Neural crest cell (in vitro differentiated cells): ENCODE measurements at regions not wholly inside any gene's neighbourhood (a gene's known extent, or its start where the extent isn't known, plus 50 kb on each side); places are given as distances from the start of the nearest gene placed in this dataset.
A peak's percentile ranks its signal among the peaks of the same experiment; 100 is the strongest.

Source experiments
- DNase-seq: peaks from one replicate; pipeline ENCODE4 v3.0.0; 2021; ENCODE audit warnings: low read depth, mixed read lengths, low spot score
- H3K27ac Mint-ChIP-seq: one replicate; pipeline ENCODE4 v1.8.0; 2021; ENCODE audit warnings: mild to moderate bottlenecking, mixed read lengths; ENCODE audit not compliant: unreplicated experiment
- H3K27me3 Mint-ChIP-seq: 2 replicates; pipeline ENCODE4 v1.8.0; 2021; ENCODE audit warnings: low read depth, mild to moderate bottlenecking, mixed read lengths
- H3K36me3 Mint-ChIP-seq: 2 replicates; pipeline ENCODE4 v1.8.0; 2021; ENCODE audit warnings: low read depth, mild to moderate bottlenecking, mixed read lengths
- H3K4me1 Mint-ChIP-seq: 2 replicates; pipeline ENCODE4 v1.8.0; 2021; ENCODE audit warnings: mixed read lengths
- H3K4me3 Mint-ChIP-seq: one replicate; pipeline ENCODE4 v1.8.0; 2021; ENCODE audit warnings: mild to moderate bottlenecking, mixed read lengths
- H3K9me3 Mint-ChIP-seq: 2 replicates; pipeline ENCODE4 v1.8.0; 2021; ENCODE audit warnings: mixed read lengths
- CTCF ChIP-seq: fragments of 200-600 bp; sonication (generic); conservative IDR thresholded peaks from 2 replicates; pipeline ENCODE4 v1.5.0; 2021; ENCODE audit warnings: antibody characterized with exemption, mild to moderate bottlenecking

GRCh38 chr1:29679828-29680558, 443.7 kb downstream of the PTPRU start:
- H3K4me3 Mint-ChIP-seq, result no peak overlapping the region
- H3K4me1 Mint-ChIP-seq, result peaks cover 34% of the 10 kb centered on the region
- H3K36me3 Mint-ChIP-seq, result no peaks in the 10 kb centered on the region
- no peak overlapping the region for H3K27ac Mint-ChIP-seq
- no peak for DNase-seq
- H3K9me3 Mint-ChIP-seq, result no peaks in the 10 kb centered on the region
- no peaks in the 10 kb centered on the region for H3K27me3 Mint-ChIP-seq
- TF ChIP-seq CTCF, result no peak

GRCh38 chr1:29679316-29679715, 443.0 kb downstream of the PTPRU start:
- H3K9me3 Mint-ChIP-seq, result no peaks in the 10 kb centered on the region
- peaks cover 37% of the 10 kb centered on the region for H3K4me1 Mint-ChIP-seq
- DNase-seq, result no peak
- H3K27me3 Mint-ChIP-seq, result no peaks in the 10 kb centered on the region
- H3K4me3 Mint-ChIP-seq, result no peak overlapping the region
- TF ChIP-seq CTCF, result no peak
- H3K27ac Mint-ChIP-seq, result no peak overlapping the region
- H3K36me3 Mint-ChIP-seq, result no peaks in the 10 kb centered on the region

DNA sequence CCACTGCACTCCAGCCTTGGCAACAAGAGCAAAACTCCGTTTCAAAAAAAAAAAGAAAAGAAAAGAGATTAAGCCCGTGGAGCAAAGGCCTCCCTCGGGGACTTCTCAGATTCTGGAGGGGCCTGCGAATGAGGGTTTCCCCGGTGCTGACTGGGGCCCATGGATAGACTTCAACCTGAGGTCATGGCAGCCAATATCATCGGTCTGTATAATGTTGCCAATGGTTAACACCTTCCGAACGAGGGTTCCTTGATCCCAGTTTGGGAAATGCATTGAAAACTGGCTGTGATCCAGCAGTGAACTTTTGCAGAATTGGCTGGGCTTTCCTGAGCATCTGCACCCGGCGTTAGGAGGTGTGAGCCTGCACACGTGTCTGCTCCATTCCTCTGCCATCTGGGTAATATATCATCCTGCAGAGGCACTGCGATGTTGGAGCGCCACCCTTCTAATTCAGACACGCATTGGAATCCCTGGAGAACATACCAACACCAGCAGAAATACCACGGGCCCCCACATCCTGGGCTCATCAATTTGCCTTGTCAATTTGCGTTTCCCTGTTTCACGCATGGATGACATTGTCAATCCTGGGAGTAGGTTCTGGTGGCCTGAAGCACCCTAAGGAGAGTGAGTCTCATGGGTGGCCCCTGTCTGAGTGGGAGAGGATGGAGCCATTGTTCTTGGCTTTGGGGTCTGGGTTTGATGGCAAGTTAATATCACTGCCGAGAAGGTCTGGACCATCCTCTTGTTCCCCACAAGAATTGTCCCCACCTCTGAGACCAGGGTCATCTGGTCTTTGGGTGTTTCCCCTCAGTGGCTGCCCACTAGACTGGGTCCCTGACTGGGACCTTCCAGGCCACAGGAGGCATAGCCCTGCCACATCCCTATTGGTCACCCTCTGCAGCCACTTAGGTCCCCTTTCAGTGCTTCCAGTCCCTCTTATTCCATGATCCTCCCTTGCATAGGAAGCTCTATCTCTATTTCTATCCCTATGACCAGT, 441.0 kb downstream of the PTPRU start:
- H3K27me3 Mint-ChIP-seq, result no peaks in the 10 kb centered on the region
- peak overlapping the region; percentile 78 for H3K27ac Mint-ChIP-seq
- TF ChIP-seq CTCF, result no peak
- no peaks in the 10 kb centered on the region for H3K36me3 Mint-ChIP-seq
- no peak for DNase-seq
- H3K4me3 Mint-ChIP-seq, result no peak overlapping the region
- peaks cover 25% of the 10 kb centered on the region for H3K4me1 Mint-ChIP-seq
- no peaks in the 10 kb centered on the region for H3K9me3 Mint-ChIP-seq

- H3K4me1 Mint-ChIP-seq, result peaks cover 23% of the 10 kb centered on the region
Measured at GRCh38 chr1:29676496-29676895, 440.2 kb downstream of the PTPRU start.

More at GRCh38 chr1:29676496-29676895, 440.2 kb downstream of the PTPRU start:
- no peaks in the 10 kb centered on the region for H3K36me3 Mint-ChIP-seq
- no peak for TF ChIP-seq CTCF
- H3K4me3 Mint-ChIP-seq, result no peak overlapping the region
- H3K27me3 Mint-ChIP-seq, result no peaks in the 10 kb centered on the region
- H3K9me3 Mint-ChIP-seq, result no peaks in the 10 kb centered on the region
- no peak overlapping the region for H3K27ac Mint-ChIP-seq
- no peak for DNase-seq
